Amniotic epithelial cell (primary cell): ENCODE measurements at regions not wholly inside any gene's neighbourhood (a gene's known extent, or its start where the extent isn't known, plus 50 kb on each side); places are given as distances from the start of the nearest gene placed in this dataset.

Source experiments
- DNase-seq: peaks from one replicate; pipeline ENCODE4 v3.0.0-alpha.2; 2010; ENCODE audit warnings: low read depth

DNA sequence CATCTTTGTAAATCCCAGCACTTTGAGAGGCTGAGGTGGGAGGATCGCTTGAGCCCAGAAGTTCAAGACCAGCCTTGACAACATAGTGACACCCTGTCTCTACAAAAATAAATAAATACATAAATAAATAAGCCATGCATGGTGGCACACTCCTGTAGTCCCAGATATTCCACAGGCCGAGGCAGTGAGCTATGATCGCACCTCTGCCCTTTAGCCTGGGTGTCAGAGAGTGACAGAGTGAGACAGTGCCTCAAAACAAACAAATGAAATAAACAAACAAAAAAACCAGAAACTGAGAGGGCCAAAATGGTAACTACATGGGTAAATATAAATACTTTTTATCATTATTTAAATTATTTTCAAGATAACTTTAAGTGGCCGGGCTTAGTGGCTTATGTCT lies 445.4 kb downstream of the ZIC1 start:
- DNase-seq, result no peak

DNA sequence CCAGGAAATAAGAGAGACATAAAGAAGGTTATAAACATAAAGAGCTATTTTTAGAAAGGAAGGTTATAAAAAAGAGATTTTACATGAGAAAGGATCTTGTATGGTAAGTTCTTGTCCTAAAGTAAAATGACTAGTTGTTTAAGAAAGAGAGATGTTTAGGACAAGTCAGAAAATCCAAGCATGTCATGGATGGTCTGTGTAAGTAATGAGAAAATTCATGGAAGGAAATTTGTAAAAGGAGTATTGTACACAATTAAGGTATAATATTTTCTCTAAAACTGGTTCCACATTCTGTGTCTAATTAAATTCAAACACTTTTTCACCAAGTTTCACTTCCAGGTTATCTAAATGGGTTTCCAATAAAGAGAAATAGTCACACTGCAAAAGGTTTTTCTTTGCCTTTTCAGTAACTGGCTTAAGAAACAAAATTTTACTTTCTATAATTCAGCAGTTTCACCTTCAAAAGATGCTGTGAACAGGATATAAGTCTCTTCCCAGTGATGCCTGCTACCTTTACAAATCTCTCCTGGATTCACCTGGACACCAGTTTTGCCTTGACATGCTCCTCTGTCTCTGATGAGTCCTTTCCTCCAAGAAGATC lies 455.7 kb downstream of the ZIC1 start:
- peak; percentile 0 for DNase-seq

DNA sequence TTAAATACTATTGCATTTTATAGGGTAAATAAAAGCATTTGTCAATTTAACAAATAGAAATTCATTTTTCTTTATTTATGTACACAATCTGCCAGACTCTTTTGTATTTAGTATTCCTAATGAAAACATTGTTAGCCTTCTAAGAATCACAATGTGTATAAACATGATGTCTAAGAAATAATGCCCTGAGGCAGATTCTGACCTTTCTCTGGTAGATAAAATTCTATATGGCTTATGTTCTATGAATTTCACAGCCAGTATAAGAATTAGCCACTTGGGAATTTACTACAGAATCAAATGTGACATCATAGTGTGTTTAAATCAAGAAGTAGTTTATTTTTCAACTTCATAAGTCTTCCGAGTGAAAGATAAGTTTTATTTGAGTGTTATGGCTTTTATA lies 457.4 kb downstream of the ZIC1 start:
- DNase-seq, result no peak

DNA sequence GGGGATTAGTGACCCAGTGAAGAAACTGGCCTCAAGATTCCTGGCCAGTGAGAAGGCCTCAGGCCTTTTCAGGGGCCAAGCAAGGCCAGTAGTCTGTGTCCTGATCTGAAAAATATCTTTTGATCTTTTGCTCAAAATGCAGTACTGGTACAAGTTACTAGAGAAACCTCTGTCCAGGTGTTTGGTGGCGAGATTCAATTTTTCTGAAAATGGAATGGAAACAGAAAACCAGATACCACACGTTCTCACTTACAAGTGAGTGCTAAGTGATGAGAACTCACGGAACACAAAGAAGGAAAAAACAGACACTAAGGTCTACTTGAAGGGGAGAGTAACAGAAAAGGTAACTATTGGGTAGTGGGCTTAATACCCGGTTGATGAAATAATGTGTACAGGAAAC lies 463.4 kb downstream of the ZIC1 start:
- DNase-seq, result no peak

DNA sequence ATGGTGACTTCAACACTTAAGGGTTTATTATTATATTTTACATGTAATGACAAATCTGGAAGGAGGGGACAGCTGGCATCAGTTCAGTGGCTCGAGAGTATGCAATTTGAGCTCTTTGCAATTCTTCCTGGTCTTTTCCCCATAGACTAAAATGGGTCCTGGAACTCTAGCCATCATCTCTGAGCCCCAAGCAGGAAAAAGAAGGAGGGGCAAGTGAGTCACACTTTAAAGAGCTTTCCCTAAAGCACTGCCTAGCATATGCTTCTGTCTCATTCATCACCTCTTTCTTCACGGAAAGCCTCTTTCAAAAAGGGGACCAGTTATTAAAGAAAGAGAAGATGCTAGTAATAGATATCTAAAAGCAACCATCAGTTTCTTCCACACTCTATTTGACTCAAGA lies 466.3 kb downstream of the ZIC1 start:
- DNase-seq, result no peak

DNA sequence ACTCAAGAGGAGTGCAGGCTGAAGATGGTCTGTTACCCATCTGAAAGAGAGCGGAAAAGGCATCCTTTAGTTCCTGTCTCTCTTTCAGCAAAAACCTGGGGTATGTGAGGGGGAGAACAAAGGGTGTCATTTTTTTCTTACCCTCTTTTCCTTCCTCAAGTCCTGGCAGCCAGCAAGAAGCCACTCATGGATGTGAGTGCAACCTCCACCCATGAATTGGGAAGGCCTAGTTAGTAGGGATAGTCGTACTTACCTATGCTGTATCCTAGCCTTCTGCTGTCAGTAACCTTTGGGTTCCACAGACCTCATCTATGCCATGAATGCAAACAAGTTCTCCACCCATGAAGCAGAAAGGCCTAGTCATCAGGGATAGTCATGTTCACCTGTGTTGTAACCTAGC lies 472.8 kb downstream of the ZIC1 start:
- peak; percentile 4 for DNase-seq

DNA sequence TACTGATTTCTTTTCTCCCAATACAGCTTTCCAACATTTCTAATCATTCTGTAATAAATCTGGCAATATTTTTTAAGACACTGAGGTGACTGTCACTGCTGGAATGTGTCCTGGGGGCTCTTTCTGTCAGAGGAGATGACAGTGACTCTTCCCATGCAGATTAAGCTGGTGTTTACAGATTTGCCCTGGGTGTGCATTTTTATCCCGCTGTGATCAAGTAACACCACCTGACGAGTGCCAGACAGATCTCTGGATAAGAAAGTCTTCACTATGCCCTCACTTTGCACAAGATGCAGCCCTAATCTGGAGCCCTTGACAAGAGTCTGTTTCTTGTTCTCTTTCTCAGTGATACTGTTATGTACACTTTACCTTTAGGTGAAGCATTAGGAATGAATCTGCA lies 477.7 kb downstream of the ZIC1 start:
- DNase-seq, result no peak

DNA sequence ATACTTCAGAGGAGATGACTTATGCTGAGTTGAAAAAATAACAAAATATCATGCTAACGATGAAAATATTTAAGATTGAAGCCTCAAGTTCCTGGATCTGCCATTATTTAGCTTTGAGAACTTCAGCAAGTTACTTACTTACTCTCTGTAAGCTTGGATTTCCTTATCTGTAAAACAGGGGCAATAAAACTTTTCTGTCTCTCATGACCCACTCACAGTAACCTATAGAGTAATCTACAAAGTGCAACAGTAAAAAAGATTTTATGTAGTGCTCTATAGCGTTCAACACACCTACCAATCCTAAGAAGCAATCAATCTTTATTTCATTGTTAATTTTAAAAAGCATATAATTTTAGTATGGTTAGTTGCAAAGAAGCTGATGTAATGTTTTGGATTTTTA lies 478.6 kb downstream of the ZIC1 start:
- no peak for DNase-seq

DNA sequence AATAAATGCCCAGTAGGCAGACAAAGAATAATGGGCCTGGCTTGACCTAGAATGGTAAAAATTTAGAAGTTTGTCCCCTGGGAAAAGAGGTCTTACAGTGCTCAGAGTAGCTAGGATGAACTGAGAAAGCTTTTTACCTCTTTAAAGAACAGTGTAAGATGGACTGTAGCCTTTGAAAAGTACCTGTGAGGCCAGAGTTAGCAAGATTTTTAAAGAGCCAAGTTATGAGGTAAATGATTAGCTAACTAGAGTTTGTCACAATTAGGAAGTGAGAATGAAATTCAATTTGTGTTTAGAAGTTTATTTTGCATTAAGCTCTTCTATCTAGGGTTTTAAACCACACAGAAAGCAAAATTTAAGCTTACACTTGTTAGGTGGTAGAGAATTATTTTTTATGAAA lies 480.9 kb downstream of the ZIC1 start:
- DNase-seq, result no peak

DNA sequence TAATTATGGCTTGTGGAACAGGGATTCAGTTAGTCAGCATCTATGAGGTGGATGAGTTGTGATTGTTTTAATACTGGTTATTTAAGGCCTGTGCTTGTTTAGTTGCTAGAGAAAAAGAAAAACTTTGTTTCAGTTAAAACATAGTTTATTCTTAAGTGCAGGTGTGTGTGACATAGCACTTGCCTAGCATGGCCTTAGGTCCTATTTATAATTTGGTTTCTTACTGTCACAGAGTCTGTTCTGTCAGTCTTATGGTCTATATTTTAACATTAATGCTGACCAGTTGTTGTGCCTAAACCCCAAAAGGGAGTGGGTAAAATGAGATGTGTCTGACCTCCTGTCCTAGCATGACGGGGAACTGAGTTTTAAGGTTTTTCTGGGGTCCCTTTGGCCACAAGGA lies 486.3 kb downstream of the ZIC1 start:
- no peak for DNase-seq

DNA sequence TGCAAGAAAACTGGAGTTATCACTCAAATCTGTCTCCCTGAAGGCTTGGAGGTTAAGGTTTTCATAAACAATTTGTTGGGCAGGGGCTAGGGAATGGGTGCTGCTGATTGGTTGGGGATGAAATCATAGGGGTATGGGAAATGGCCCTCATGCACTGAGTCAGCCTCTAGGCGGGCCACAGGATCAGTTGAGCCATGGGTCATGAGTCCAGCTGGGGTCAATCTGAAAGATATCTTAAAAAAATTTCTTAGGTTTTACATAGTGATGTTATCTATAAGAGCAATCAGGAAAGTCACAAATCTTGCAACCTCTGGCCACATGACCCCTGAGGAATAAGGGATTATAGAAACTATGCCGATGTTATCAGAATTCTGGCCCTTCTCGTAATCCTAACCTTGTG lies 491.7 kb downstream of the ZIC1 start:
- DNase-seq, result no peak

DNA sequence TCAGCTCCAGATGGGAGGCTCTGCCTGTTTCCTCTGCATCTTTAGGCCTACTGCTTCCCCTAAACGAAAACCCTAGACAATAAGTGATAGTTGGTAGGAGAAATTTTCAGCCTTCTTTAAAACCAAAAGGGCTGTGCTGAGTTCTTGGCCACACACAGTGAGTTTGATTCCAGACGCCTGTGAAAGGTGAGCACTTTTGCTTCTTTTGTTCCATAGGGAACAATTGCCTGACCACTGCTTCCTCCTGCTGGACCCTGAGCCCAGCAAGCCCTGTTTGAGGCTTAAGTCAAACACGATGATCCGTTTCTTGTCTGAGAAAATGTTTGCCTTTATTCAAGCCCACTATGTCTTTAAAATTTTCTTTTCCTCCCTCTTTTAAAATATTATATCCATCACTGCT lies 493.9 kb downstream of the ZIC1 start:
- no peak for DNase-seq

DNA sequence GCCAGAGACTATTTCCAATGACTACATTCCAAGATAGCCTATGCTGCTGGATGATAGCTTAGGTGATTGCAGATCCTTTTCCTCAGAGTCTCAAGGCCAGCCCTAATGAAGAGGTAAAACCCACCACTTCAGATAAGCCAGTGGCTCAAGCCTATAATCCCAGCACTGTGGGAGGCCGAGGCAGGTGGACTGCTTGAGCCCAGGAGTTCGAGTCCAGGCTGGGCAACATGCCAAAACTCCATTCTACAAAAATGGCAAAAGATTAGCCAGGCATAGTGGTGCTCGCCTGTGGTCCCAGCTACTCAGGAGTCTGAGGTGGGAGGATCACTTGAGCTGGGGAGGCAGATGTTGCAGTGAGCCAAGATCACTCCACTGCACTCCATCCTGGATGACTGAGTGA lies 495.3 kb downstream of the ZIC1 start:
- DNase-seq, result no peak

DNA sequence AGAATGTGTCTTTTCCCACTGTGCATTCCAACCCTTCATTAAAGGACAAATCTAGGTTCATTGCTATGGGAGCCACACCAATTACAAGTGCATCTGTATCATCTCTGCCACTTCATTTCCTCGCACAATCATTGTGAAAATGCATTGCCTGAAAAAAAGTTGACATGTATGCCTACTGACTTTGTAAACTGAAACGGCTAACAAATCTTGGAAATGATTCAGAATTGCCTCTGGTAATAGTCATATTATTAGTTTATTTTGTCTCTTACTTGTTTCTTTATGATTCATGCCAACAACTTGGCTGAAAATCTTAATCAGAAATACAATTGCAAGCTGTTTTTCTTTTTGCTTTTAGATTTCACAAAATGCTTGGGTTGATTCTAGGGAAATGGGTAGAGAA lies 497.1 kb downstream of the ZIC1 start:
- DNase-seq, result no peak

DNA sequence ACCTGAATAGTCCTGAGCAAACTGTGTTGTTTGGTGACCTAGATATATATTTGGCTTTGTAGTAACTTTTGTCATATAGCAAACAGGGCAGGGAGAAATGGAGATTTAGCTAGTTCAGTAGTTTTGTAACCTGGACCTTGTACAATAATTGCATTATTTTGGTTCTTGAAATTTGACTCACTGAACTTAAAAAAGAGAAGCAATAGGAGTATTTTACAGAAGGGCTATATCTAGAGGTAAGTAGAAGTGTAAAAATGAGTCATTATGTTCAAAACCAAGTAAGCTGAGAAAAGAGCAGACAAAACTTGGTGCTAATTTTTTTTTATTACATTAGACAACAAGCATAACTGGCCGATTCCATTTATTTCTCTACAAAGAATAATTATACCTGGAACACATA lies 505.4 kb downstream of the ZIC1 start:
- no peak for DNase-seq

DNA sequence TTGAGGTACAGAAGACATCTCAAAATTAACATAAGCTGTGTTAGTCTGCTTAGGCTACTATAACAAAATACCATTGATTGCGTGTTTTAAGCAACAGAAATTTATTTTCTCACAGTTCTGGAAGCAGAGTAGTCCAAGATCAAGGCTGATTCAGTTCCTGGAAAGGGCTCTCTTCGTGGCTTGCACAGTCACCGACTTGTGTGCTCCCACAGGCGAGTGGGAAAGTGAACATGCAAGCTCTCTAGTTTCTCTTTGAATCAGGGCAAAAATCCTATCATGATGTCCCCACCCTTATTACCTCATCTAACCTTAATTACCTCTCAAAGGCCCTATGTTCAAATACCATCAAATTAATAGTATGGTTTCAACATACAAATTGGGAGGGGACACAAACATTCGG lies 505.9 kb downstream of the ZIC1 start:
- peak; percentile 2 for DNase-seq

DNA sequence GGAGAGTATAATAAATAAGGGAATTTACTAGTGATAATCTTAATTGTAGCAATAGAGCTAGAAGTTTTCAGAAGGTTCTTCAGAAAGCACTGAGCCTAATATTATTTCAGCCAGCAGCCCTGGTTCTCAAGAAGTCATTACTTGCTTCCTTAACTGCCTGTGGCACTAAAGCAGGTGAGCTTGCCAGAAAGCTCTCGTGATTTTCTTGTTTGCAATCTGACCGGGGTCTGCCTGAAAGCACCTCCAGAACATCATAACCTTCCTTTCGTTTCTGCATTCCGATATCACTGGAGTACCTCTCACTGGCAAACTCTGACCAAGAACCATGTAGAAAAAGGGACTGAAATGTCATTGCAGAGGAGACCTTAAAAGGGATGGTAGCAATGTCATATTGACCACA lies 510.3 kb downstream of the ZIC1 start:
- no peak for DNase-seq

DNA sequence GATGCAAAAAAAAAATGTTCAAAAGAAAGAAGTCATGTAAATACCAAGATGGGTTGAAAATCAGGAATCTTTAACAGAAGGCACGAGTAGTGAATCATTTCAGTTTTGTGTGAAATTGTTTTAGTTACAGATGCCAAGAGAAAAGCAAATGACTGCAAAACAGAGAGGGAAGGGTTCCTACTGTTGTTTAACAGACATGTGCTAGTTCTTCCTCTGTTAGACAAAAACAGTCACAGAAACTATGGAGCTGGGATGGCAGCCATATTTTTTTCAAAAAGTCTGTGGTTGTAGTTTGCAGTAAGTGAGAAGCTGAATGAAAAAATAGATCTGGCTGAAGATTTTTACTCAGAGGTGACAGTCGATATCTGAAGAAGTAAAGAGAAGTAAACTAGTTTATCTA lies 511.9 kb downstream of the ZIC1 start:
- no peak for DNase-seq

DNA sequence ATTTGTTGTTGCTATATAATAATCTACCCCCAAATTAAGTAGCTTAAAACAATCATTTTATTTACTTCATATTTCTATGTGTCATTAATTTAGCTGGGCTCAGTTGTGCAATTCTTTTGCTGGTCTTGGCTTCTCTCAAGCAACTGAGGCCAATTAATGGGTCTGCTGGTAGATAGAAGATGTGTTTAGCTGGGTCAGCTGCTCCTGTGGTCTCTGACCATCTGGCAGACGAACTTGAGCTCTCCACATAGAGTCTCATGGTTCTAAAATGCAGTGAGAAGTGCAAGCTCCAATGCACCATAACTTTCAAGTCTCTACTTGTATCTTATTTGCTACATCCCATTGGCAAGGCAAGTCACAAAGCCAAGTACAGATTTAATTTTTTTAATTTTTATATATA lies 515.6 kb downstream of the ZIC1 start:
- no peak for DNase-seq

DNA sequence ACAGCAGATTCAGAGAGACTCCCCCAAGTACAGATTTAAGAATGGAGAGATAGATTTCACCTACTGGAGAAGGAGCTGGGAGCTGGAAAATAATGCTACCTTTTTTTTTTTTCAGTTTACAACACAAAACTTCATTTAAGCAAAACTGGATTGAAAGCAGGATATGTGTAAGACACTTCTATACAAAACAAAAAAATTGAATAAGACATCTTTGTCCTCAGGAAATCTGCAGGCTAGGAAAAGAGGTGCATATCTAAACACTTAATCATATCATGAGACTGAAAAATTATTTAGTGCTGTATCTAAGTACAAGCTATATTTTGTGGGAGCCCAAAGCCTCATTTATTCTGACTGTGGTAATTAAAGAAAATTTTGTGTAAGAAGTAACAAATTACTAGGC lies 516.1 kb downstream of the ZIC1 start:
- no peak for DNase-seq

DNA sequence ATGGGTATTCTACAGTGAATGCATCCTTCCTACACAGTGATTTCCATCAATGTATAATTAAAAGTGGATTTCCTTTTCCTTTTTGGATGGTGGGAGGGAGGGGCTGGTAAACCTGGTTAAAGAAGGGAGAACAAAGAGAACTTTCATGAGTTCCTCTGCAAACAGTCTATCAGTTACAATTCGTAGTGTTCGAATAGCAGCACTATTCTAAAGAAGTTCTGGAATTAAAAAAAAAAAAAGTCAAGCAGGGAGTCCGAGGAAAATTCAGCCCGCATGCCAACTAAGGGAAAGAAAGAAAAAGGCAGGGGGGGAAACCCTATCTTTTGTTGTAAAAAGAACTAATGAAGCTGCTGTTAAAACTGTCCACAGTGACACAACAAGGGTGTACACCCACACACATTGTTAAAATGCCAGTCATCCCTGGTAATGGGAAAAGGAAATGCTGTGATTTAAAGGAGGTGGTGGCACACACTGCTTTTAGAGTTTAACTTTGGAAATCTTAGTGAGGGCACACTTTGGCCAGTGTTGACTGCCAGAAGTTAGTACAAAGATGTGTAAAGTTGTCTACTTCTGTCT lies 521.2 kb downstream of the ZIC1 start:
- DNase-seq, result peak; percentile 37

DNA sequence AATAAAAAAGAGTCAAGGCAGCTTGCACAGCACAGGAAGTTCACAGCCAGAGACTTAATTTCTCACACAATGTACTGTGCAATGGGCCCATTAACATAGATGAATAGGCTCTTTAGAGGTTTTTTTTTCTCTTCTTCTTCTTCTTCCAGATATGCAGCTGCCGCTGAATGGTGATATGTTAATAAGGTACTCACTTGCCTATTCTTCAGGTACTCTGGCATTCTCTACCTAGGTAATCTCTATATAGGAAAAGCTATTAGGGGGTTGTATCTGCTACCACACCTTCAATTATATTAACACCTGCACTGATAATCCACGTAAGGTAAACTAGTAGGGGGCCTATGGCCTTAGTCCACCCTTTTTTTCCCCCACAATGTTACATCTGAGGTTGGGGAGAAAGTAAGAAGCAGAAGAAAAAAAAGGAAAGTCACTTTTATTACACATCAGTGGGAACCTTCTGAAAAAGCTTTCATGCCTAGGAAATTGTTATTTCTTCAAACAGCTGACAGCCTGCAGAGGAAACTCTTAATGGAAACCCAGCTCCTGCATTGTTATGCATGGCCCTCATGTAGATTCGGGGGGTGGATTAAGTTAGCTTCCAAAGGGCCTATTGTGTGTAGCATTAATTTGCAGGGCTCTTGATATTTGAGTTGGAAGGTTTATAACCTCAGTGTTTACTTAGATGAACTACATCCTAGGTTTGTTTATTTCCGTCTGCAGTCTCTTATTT lies 525.5 kb downstream of the ZIC1 start:
- no peak for DNase-seq

DNA sequence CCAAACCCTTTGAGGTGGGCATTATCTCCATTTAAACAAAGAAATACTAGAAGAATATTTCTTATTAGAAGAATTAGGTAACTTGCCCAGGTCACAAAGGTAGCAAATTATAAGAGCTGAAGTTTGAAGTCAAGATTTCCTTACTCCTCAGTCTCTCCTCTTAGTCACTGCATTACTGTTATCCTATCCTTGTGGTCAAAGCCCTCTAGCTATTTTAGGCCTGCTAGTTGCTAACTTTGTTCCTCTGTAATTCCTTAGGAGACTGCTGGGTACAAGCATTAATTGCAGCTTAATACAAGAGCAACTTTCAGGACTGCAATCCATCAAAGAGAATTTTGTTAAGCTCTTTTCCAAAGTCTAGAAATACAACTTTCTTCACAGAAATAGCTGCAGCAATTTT lies 528.2 kb downstream of the ZIC1 start:
- peak; percentile 14 for DNase-seq

DNA sequence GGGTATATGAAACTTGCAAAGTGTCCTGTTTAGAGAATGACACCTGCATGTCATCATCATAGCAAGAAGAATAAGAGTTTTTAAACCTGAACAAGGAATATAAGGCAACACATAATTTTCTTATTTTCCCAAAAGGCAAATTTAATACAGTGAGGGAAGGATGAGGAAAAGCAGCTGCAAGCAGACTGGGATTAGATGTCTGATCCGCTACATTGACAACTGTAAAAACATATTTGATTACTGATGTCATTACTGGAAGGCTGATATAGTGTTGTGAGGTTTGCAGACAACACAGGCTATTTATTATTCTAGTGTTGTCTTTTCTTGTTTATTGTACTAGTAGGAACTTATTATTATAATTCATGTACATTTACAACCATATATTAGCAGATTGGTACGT lies 528.7 kb downstream of the ZIC1 start:
- DNase-seq, result no peak
